Endothelial cell of umbilical vein (primary cell): ENCODE measurements at regions not wholly inside any gene's neighbourhood (a gene's known extent, or its start where the extent isn't known, plus 50 kb on each side); places are given as distances from the start of the nearest gene placed in this dataset.

Experiments
- BruUV-seq: library from RNA; stranded (reverse); fragments of 400-500 nt; replicated peaks from 2 replicates; lab custom pipeline; 2021; lab: Mats Ljungman, UMichigan
- CTCF ChIA-PET: fragments of 300-600, 350-600 bp; sonication (Branson Sonifier 250); formaldehyde crosslinking; loops from one replicate; lab custom pipeline; 2021; ENCODE audit warnings: antibody characterized with exemption, inconsistent platforms; lab: Charles Lee
- POLR2A ChIA-PET: fragments of 300-600, 350-600 bp; sonication (Branson Sonifier 250); formaldehyde crosslinking; loops from one replicate; lab custom pipeline; 2021; ENCODE audit warnings: antibody characterized with exemption, inconsistent platforms; lab: Charles Lee
- DNase-seq: peaks from one replicate; pipeline ENCODE4 v3.0.0-alpha.2; 2011; ENCODE audit warnings: low read depth, low spot score
- FAIRE-seq: peaks from 2 replicates; lab custom pipeline; 2011; peaks lifted over from hg19 to GRCh38; lab: Jason Lieb, UNC
- H2AFZ ChIP-seq: 2 replicates; pipeline ENCODE4 v1.6.0; 2012; ENCODE audit warnings: low read depth, low read length, control low read depth, inconsistent platforms
- H3K27ac ChIP-seq: 2 replicates; pipeline ENCODE4 v1.5.1; 2011; ENCODE audit warnings: low read depth, mild to moderate bottlenecking, control low read depth, low read length, moderate library complexity; ENCODE audit not compliant: insufficient read depth
- H3K27me3 ChIP-seq, 2 experiments: 2 replicates each; pipeline versions ENCODE4 v1.6.0 to v1.6.1; 2011; ENCODE audit warnings: low read length in 2 of 2, mixed read lengths in 1 of 2; ENCODE audit not compliant: control insufficient read depth in 2 of 2, insufficient read depth in 2 of 2
- H3K36me3 ChIP-seq, 2 experiments: 2 replicates in 1 of 2; 3 replicates in 1 of 2; pipeline ENCODE4 v1.5.1; 2011; ENCODE audit warnings: low read length in 2 of 2, mild to moderate bottlenecking in 1 of 2, moderate library complexity in 1 of 2; ENCODE audit not compliant: control insufficient read depth in 2 of 2, insufficient read depth in 2 of 2; ENCODE audit errors: extremely low read depth in 1 of 2
- H3K4me1 ChIP-seq: 3 replicates; pipeline ENCODE4 v1.5.1; 2011; ENCODE audit warnings: mild to moderate bottlenecking, low read length; ENCODE audit not compliant: control insufficient read depth, insufficient read depth; ENCODE audit errors: extremely low read depth
- H3K4me2 ChIP-seq: 2 replicates; pipeline ENCODE4 v1.6.1; 2011; ENCODE audit warnings: low read length, control low read depth, mixed read lengths; ENCODE audit not compliant: insufficient read depth
- H3K4me3 ChIP-seq, 3 experiments: fragments of 200-600 bp in 1 of 3; sonication (generic), shearing (Covaris generic) in 1 of 3; replicated peaks in 1 of 3; 2 replicates each; pipeline ENCODE4 v1.5.1; 2011 to 2016; ENCODE audit warnings: control low read depth in 3 of 3, low read length in 3 of 3, mild to moderate bottlenecking in 2 of 3, inconsistent platforms in 1 of 3, low read depth in 1 of 3, moderate library complexity in 1 of 3; ENCODE audit not compliant: insufficient read depth in 1 of 3
- H3K79me2 ChIP-seq: 2 replicates; pipeline ENCODE4 v1.6.0; 2012; ENCODE audit warnings: low read length, inconsistent platforms; ENCODE audit not compliant: control insufficient read depth, insufficient read depth
- H3K9ac ChIP-seq: replicated peaks from 2 replicates; pipeline ENCODE3; 2011; ENCODE audit warnings: low read length, control low read depth; ENCODE audit not compliant: insufficient read depth; ENCODE audit errors: extremely low read depth
- H3K9me1 ChIP-seq: replicated peaks from 3 replicates; pipeline ENCODE4 v1.6.0; 2011; ENCODE audit warnings: mild to moderate bottlenecking, low read length; ENCODE audit not compliant: control insufficient read depth, insufficient read depth; ENCODE audit errors: extremely low read depth
- H3K9me3 ChIP-seq: replicated peaks from 2 replicates; pipeline ENCODE4 v1.5.1; 2012; ENCODE audit warnings: low read length, inconsistent platforms; ENCODE audit not compliant: control insufficient read depth, insufficient read depth
- H4K20me1 ChIP-seq: replicated peaks from 2 replicates; pipeline ENCODE3; 2011; ENCODE audit warnings: mild to moderate bottlenecking, low read length; ENCODE audit not compliant: control insufficient read depth, insufficient read depth; ENCODE audit errors: extremely low read depth
- CTCF ChIP-seq, 2 donors: IDR thresholded peaks; 1 replicate in 1 of 2; 2 replicates in 1 of 2; pipeline ENCODE4 v1.5.1; 2011; ENCODE audit warnings: low read length in 2 of 2, mild to moderate bottlenecking in 2 of 2, moderate library complexity in 2 of 2, control low read depth in 1 of 2, inconsistent platforms in 1 of 2, low read depth in 1 of 2; ENCODE audit not compliant: insufficient read depth in 1 of 2; ENCODE audit errors: extremely low read depth in 1 of 2
- POLR2A ChIP-seq: IDR thresholded peaks from 2 replicates; pipeline ENCODE4 v1.6.1; 2012; ENCODE audit warnings: low read depth, mild to moderate bottlenecking, control low read depth, low read length
- dilution Hi-C: fragments of 300-500 bp; cut with MboI; formaldehyde crosslinking; loops from one replicate; pipeline ENCODE4 v1.15.0; 2019; ENCODE audit warnings: low sequenced_read_pairs; ENCODE audit not compliant: extremely low pct_ligation_motif_present
- intact Hi-C: fragments of 100-400 bp; cut with micrococcal nuclease; formaldehyde crosslinking; loops from one replicate; pipeline ENCODE4 v1.10.0; 2022

DNA sequence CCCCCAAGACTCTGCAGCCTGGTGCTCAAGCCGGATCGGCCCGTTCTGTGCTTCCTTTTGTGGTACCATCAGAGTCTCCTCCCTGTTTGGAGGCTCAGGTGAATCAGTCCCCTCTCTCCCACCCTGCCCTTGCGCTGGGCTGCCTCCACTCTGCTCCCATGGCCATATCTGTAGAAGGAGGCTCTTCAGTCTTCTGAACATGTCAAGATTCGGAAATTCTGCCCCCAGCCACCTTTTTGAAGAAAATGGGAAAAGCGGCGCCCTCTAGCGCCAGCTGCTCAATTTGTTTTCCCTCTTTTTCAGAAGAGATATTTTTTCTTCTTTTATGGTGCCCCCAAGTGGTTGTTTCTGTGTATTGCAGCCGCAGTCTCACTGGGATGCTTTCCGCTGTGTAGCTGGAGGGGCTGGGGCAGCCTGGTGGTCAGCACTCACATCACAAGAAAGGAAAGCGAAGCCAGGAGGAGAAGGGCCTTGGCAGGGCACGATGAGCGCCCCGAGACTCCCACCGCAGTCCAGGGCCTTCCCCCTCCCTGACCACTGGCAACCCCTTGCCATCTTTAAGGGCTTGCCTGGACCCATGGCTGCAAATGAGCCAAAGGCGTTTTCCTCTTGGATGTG lies 58.4 kb upstream of the CACNA1E start:
- no peak overlapping the region for H3K4me2 ChIP-seq
- dilution Hi-C loops, result loop anchor here (25.0 kb wide), 2 partner anchors 113 to 213 kb away; no protein-coding TSS in a partner anchor

More for the DNA sequence above, 58.4 kb upstream of the CACNA1E start:
- H3K36me3 ChIP-seq, result no peaks in the 10 kb centered on the region
- ChIA-PET POLR2A (no interaction called here), CTCF (interaction anchor here (0.6 to 1.9 kb wide), 46 partner anchors 8 to 972 kb away, joined by 3 to 297 read pairs (median 4); partner anchors contain the start of gene KIAA1614)
- DNase-seq (peak; percentile 71), FAIRE-seq (peak; percentile 81)
- no peak overlapping the region for H2AFZ ChIP-seq
- no peak overlapping the region for H3K9ac ChIP-seq
- no peaks in the 10 kb centered on the region for H3K9me1 ChIP-seq
- no peaks in the 10 kb centered on the region for H3K27me3 ChIP-seq
- no peak overlapping the region for H3K27ac ChIP-seq
- H4K20me1 ChIP-seq, result no peaks in the 10 kb centered on the region
- intact Hi-C loops, result loop anchor here (1.0 to 10.0 kb wide), 2 partner anchors 235 to 530 kb away; no protein-coding TSS in a partner anchor
- TF ChIP-seq POLR2A, result no peak
- TF ChIP-seq CTCF (IDR thresholded peaks at IDR 0.05; ENCODE audit: extremely low read depth in 1 of 2, insufficient read depth in 1 of 2, low read depth in 1 of 2, low read length in 2 of 2), result peak; percentile 95 to 99
- H3K4me1 ChIP-seq, result no peaks in the 10 kb centered on the region
- H3K79me2 ChIP-seq, result no peaks in the 10 kb centered on the region
- no peak overlapping the region for H3K4me3 ChIP-seq
- no peaks in the 10 kb centered on the region for H3K9me3 ChIP-seq
- no TSS peak for BruUV-seq
